ENCODE measurements at regions not wholly inside any gene's neighbourhood (a gene's known extent, or its start where the extent isn't known, plus 50 kb on each side); places are given as distances from the start of the nearest gene placed in this dataset.

DNA sequence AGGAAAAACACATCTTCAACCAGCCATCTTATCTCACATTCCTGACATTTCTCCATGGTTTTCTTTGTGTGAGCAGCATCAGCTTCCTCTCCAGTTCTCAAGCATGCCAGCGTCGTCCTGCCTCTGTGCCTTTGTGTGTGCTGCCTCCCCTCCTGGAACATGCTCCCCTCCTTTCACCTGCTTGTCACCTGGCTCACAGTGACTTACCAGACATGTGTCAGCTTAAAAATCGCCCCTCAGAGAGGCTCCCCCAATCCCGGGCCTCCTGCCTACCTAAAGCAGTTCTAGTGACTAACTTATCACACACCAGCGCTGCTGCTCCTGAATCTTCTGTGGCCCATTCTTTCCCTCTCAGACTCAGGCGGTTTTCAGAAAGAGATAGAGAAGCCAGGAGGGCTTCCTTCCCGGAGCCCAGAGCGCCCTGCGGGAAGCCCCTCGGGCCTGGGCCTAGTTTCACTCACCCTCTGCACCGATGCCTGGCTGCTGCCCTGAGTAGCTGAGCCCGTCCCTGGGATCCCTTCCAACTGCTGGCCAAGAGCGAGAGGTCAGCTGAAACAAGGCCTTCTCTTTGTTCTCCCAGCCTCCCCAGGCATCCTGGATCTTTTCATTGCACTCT is 51.1 kb upstream of the MVB12B start:
- DNase-seq: no peak

DNA sequence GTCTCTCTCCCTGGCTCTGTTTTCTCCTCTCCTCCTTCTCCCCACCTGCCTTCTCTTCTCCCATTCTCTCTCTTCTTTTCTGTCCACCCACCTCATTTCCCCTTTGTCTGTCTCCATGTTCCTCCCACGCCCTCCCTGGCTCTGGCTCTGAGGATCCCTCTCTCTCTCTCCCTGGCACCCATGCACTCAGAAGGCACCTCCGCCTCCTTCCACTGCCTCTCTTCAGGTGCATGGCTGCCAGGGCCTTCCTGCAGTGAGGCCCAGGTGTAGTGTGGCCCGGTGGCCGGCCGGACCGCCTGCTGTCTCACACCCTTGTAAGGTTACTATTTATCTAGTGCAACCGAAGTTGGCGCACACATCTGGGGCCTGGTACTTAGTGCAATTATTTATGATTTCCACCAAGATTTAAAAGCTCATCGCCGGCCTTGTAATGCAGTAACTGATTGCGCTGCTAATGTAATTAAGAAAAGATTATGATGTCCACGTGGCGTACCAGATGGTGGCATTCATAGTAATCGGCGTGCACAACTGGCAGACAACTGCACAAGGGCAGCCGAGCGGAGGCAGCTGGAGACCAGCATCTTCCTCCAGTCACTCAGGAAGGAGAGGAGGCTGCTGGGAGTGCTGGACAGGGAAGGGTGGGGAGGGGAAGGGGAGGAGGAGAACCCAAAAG is 50.4 kb upstream of the MVB12B start:
- no peak for DNase-seq

Data from NCI-H446 treated with DMSO at 0.1 percent for 48 hours (cell line).